Hepatic stellate cell (primary cell): ENCODE measurements at regions not wholly inside any gene's neighbourhood (a gene's known extent, or its start where the extent isn't known, plus 50 kb on each side); places are given as distances from the start of the nearest gene placed in this dataset.

ENCODE experiments used
- DNase-seq: peaks from one replicate; pipeline ENCODE4 v3.0.0; 2011; ENCODE audit warnings: low spot score

- no peak for DNase-seq
These were observed 281.7 kb upstream of the ATP5MC3 start for GRCh38 chr2:175463169-175463568.

GRCh38 chr2:175462246-175462645, 280.7 kb upstream of the ATP5MC3 start:
- no peak for DNase-seq

- DNase-seq, result no peak
These were observed 280.3 kb upstream of the ATP5MC3 start for GRCh38 chr2:175461839-175462238.

GRCh38 chr2:175457895-175458448, 276.5 kb upstream of the ATP5MC3 start:
- DNase-seq, result no peak

GRCh38 chr2:175454953-175455389, 273.5 kb upstream of the ATP5MC3 start:
- no peak for DNase-seq

- DNase-seq, result no peak
These were observed 268.7 kb upstream of the ATP5MC3 start for GRCh38 chr2:175450029-175450760.

- no peak for DNase-seq
These were observed 268.1 kb upstream of the ATP5MC3 start for GRCh38 chr2:175449616-175450015.

GRCh38 chr2:175446201-175446600, 264.7 kb upstream of the ATP5MC3 start:
- no peak for DNase-seq

- DNase-seq, result no peak
These were observed 263.8 kb upstream of the ATP5MC3 start for GRCh38 chr2:175445281-175445680.

- DNase-seq, result no peak
These were observed 260.9 kb upstream of the ATP5MC3 start for GRCh38 chr2:175442441-175442840.

- DNase-seq, result no peak
These were observed 259.8 kb upstream of the ATP5MC3 start for GRCh38 chr2:175441181-175441761.

GRCh38 chr2:175439416-175439815, 257.9 kb upstream of the ATP5MC3 start:
- DNase-seq, result no peak

- DNase-seq, result no peak
These were observed 255.7 kb upstream of the ATP5MC3 start for GRCh38 chr2:175437167-175437566.

GRCh38 chr2:175436076-175436475, 254.6 kb upstream of the ATP5MC3 start:
- DNase-seq, result no peak

- no peak for DNase-seq
These were observed 253.5 kb upstream of the ATP5MC3 start for GRCh38 chr2:175435012-175435411.

GRCh38 chr2:175432793-175433192, 251.3 kb upstream of the ATP5MC3 start:
- DNase-seq, result no peak

- no peak for DNase-seq
These were observed 250.5 kb upstream of the ATP5MC3 start for GRCh38 chr2:175432021-175432420.

- no peak for DNase-seq
These were observed 249.8 kb upstream of the ATP5MC3 start for GRCh38 chr2:175431101-175431946.

GRCh38 chr2:175430236-175430635, 248.7 kb upstream of the ATP5MC3 start:
- no peak for DNase-seq

GRCh38 chr2:175418224-175418835, 236.8 kb upstream of the ATP5MC3 start:
- DNase-seq, result no peak

- DNase-seq, result peak; percentile 38
These were observed 233.5 kb upstream of the ATP5MC3 start for GRCh38 chr2:175414882-175415487.
